NB4 (cell line): ENCODE measurements at regions not wholly inside any gene's neighbourhood (a gene's known extent, or its start where the extent isn't known, plus 50 kb on each side); places are given as distances from the start of the nearest gene placed in this dataset.

Experiments used
- MYC ChIP-seq: IDR thresholded peaks from 2 replicates; pipeline ENCODE4 v1.6.1; 2011; ENCODE audit warnings: low read depth, low read length
- POLR2A ChIP-seq: IDR thresholded peaks from 2 replicates; pipeline ENCODE4 v1.6.1; 2011; ENCODE audit warnings: mild to moderate bottlenecking; ENCODE audit not compliant: insufficient read length; ENCODE audit errors: extremely low read depth
- TF ChIP-seq, protein P1 (sequence below): IDR thresholded peaks from one replicate; pipeline ENCODE4 v1.5.1; 2012; ENCODE audit warnings: low read depth, low read length
- TF ChIP-seq, protein P2 (sequence below): IDR thresholded peaks from 2 replicates; pipeline ENCODE4 v1.6.1; 2011; ENCODE audit warnings: low read depth, low read length

DNA sequence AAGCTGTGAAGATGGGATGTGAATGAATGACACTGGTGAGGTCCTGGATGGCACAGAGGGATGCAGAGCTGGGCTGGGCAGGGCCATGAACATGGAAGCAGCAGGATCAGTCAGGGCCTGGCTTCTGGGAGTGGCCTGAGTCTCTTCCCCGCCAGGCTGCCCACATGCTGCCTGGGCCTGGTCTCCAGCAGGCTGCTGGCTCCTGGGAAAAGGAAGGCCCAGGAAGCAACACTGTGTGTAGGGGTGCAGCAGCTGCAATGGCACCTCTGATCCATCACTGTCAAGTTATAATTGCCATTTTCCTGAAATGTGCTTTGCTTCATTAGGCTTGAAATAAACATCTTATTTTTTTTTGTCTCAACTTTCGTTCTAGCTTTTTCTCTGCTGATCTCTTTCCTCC lies 260.2 kb upstream of the N4BP1 start:
- TF ChIP-seq POLR2A (no peak), MYC (no peak)
- TF ChIP-seq, protein P1, sequence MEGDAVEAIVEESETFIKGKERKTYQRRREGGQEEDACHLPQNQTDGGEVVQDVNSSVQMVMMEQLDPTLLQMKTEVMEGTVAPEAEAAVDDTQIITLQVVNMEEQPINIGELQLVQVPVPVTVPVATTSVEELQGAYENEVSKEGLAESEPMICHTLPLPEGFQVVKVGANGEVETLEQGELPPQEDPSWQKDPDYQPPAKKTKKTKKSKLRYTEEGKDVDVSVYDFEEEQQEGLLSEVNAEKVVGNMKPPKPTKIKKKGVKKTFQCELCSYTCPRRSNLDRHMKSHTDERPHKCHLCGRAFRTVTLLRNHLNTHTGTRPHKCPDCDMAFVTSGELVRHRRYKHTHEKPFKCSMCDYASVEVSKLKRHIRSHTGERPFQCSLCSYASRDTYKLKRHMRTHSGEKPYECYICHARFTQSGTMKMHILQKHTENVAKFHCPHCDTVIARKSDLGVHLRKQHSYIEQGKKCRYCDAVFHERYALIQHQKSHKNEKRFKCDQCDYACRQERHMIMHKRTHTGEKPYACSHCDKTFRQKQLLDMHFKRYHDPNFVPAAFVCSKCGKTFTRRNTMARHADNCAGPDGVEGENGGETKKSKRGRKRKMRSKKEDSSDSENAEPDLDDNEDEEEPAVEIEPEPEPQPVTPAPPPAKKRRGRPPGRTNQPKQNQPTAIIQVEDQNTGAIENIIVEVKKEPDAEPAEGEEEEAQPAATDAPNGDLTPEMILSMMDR: no peak
- TF ChIP-seq, protein P2, sequence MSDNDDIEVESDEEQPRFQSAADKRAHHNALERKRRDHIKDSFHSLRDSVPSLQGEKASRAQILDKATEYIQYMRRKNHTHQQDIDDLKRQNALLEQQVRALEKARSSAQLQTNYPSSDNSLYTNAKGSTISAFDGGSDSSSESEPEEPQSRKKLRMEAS: no peak
